ENCODE measurements at regions not wholly inside any gene's neighbourhood (a gene's known extent, or its start where the extent isn't known, plus 50 kb on each side); places are given as distances from the start of the nearest gene placed in this dataset.
"Not testable (repeated sequence)": the region's sequence is repeated elsewhere in the genome, so short reads cannot be mapped to it uniquely, and the experiment has no call there.

DNA sequence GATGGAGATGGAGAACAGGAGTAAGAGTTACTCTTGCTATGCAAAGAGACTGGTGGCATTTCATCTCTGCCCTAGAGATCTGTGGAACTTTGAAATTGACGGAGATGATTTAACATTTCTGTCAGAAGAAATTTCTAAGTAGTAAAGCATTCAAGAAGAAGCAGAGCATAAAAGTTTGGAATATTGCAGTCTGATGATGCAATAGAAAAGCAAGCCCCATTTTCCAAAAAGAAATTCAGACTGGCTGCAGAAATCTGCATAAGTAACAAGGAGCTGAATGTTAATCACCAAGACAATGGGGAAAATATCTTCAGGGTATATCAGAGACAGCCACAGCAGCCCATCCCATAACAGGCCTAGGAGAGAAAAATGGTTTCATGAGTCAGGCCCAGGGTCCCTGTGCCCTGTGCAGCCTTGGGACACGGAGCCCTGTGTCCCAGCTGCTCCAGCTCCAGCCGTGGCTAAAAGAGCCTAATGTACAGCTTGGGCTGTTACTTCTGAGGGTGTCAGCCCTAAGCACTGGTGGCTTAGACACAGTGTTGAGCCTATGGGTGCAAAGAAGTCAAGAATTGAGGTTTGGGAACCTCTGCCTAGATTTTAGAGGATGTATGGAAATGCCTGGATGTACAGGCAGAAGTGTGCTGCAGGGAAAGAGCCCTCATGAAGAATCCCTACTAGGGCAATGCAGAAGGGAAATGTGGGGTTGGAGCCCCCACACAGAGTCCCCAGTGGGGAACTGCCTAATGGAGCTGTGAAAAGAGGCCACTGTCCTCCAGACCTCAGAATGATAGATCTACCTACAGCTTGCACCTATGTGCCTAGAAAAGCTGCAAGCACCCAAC is 616.6 kb downstream of the SLC16A7 start:
- Histone ChIP-seq H2AFZ (ENCODE audit: low read length) (no peak overlapping the region), H4K20me1 (ENCODE audit: control insufficient read depth, extremely low read depth, insufficient read depth, low read length) (no peaks in the 10 kb centered on the region), H3K4me1 (ENCODE audit: control insufficient read depth, extremely low read depth, insufficient read depth, low read length) (no peaks in the 10 kb centered on the region), H3K9ac (ENCODE audit: insufficient read depth, low read length) (no peak overlapping the region), H3K4me3 (replicated peaks in 1 of 4; ENCODE audit: control extremely low read depth in 1 of 4, insufficient read depth in 1 of 4, low read depth in 3 of 4, low read length in 4 of 4) (no peak overlapping the region), H3K79me2 (ENCODE audit: control insufficient read depth, insufficient read depth, low read length) (no peaks in the 10 kb centered on the region), H3K27me3 (ENCODE audit: control insufficient read depth, insufficient read depth, low read length) (no peaks in the 10 kb centered on the region), H3K4me2 (ENCODE audit: extremely low read depth, insufficient read depth, low read length) (no peak overlapping the region), H3K27ac (ENCODE audit: insufficient read depth, low read length) (no peak overlapping the region), H3K9me3 (ENCODE audit: control insufficient read depth, insufficient read depth, low read depth, low read length) (no peaks in the 10 kb centered on the region), H3K36me3 (ENCODE audit: control insufficient read depth, insufficient read depth, low read length) (no peaks in the 10 kb centered on the region)
- TF ChIP-seq, protein P1, sequence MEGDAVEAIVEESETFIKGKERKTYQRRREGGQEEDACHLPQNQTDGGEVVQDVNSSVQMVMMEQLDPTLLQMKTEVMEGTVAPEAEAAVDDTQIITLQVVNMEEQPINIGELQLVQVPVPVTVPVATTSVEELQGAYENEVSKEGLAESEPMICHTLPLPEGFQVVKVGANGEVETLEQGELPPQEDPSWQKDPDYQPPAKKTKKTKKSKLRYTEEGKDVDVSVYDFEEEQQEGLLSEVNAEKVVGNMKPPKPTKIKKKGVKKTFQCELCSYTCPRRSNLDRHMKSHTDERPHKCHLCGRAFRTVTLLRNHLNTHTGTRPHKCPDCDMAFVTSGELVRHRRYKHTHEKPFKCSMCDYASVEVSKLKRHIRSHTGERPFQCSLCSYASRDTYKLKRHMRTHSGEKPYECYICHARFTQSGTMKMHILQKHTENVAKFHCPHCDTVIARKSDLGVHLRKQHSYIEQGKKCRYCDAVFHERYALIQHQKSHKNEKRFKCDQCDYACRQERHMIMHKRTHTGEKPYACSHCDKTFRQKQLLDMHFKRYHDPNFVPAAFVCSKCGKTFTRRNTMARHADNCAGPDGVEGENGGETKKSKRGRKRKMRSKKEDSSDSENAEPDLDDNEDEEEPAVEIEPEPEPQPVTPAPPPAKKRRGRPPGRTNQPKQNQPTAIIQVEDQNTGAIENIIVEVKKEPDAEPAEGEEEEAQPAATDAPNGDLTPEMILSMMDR (conservative IDR thresholded peaks at IDR 0.05 in 1 of 2, IDR thresholded peaks at IDR 0.05 in 1 of 2; ENCODE audit: low read depth in 1 of 2, low read length in 2 of 2): no peak
- no peak for TF ChIP-seq EZH2 (IDR thresholded peaks at IDR 0.05; ENCODE audit: low read length, missing control alignments)
- no peak for DNase-seq (ENCODE audit: low read depth in 2 of 2)

DNA sequence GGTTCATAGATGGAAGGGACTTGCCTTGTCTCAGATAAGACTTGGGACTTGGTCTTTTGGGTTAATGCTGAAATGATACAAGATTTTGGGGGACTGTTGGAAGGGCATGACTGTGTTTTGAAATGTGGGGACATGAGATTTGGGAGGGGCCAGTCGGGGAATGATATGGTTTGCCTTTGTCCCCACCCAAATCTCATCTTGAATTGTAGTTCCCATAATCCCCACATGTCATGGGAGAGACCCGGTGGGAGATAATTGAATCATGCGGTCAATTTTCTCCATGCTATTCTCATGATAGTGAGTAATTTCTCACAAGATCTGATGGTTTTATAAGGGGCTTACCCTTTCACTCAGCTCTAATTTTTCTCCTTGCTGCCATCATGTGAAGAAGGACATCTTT is 617.4 kb downstream of the SLC16A7 start:
- H2AFZ ChIP-seq (ENCODE audit: low read length); H3K4me3 ChIP-seq (replicated peaks in 1 of 4; ENCODE audit: control extremely low read depth in 1 of 4, insufficient read depth in 1 of 4, low read depth in 3 of 4, low read length in 4 of 4); H3K27me3 ChIP-seq (ENCODE audit: control insufficient read depth, insufficient read depth, low read length): not testable (repeated sequence)

DNA sequence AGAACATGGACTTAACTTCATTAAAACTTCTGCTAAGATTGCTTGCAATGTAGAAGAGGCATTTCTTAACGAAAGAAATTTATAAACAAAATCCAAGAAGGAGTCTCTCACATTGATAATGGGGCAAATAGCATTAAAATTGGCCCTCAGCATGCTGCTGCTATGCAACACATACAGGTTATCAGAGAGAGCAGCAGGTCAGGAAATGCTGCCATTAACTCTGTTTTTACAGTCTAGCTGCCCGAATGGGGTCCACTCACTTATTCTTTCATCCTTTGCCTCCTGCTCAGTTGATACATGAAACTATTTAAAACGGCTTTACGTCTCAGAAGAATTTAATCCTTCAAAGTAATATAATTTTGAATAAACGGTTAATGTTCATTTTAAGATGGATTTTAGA is 620.4 kb downstream of the SLC16A7 start:
- TF ChIP-seq EZH2 (IDR thresholded peaks at IDR 0.05; ENCODE audit: low read length, missing control alignments): no peak
- TF ChIP-seq, protein P1 (conservative IDR thresholded peaks at IDR 0.05 in 1 of 2, IDR thresholded peaks at IDR 0.05 in 1 of 2; ENCODE audit: low read depth in 1 of 2, low read length in 2 of 2): no peak
- H3K4me3 ChIP-seq (replicated peaks in 1 of 4; ENCODE audit: control extremely low read depth in 1 of 4, insufficient read depth in 1 of 4, low read depth in 3 of 4, low read length in 4 of 4): no peak overlapping the region
- DNase-seq (ENCODE audit: low read depth in 2 of 2): no peak
- H3K27ac ChIP-seq (ENCODE audit: insufficient read depth, low read length): no peak overlapping the region
- no peaks in the 10 kb centered on the region for H4K20me1 ChIP-seq (ENCODE audit: control insufficient read depth, extremely low read depth, insufficient read depth, low read length)
- no peaks in the 10 kb centered on the region for H3K27me3 ChIP-seq (ENCODE audit: control insufficient read depth, insufficient read depth, low read length)
- no peaks in the 10 kb centered on the region for H3K4me1 ChIP-seq (ENCODE audit: control insufficient read depth, extremely low read depth, insufficient read depth, low read length)
- H3K9ac ChIP-seq (ENCODE audit: insufficient read depth, low read length): no peak overlapping the region
- H3K9me3 ChIP-seq (ENCODE audit: control insufficient read depth, insufficient read depth, low read depth, low read length): no peaks in the 10 kb centered on the region
- peak overlapping the region; percentile 0 for H2AFZ ChIP-seq (ENCODE audit: low read length)
- H3K36me3 ChIP-seq (ENCODE audit: control insufficient read depth, insufficient read depth, low read length): no peaks in the 10 kb centered on the region
- no peaks in the 10 kb centered on the region for H3K79me2 ChIP-seq (ENCODE audit: control insufficient read depth, insufficient read depth, low read length)
- no peak overlapping the region for H3K4me2 ChIP-seq (ENCODE audit: extremely low read depth, insufficient read depth, low read length)

More for the DNA sequence above, 617.4 kb downstream of the SLC16A7 start:
- H3K4me2 ChIP-seq (ENCODE audit: extremely low read depth, insufficient read depth, low read length); H3K27ac ChIP-seq (ENCODE audit: insufficient read depth, low read length); DNase-seq (ENCODE audit: low read depth in 2 of 2); H3K9me3 ChIP-seq (ENCODE audit: control insufficient read depth, insufficient read depth, low read depth, low read length); H3K36me3 ChIP-seq (ENCODE audit: control insufficient read depth, insufficient read depth, low read length); H3K9ac ChIP-seq (ENCODE audit: insufficient read depth, low read length); H3K4me1 ChIP-seq (ENCODE audit: control insufficient read depth, extremely low read depth, insufficient read depth, low read length); H4K20me1 ChIP-seq (ENCODE audit: control insufficient read depth, extremely low read depth, insufficient read depth, low read length); H3K79me2 ChIP-seq (ENCODE audit: control insufficient read depth, insufficient read depth, low read length): not testable (repeated sequence)

Data from fibroblast of lung (primary cell).